Naive thymus-derived CD4-positive, alpha-beta T cell (primary cell): ENCODE measurements at regions not wholly inside any gene's neighbourhood (a gene's known extent, or its start where the extent isn't known, plus 50 kb on each side); places are given as distances from the start of the nearest gene placed in this dataset.

Experiments
- ATAC-seq: fragments of 150-1000 bp; cut with Tn5 transposase; 2 replicates; pipeline ENCODE4 v1.10.0; 2021; ENCODE audit warnings: mild to moderate bottlenecking, moderate library complexity
- CTCF ChIA-PET: fragments of 350-600 bp; sonication (Branson Sonifier 250); formaldehyde crosslinking; loops from one replicate; lab custom pipeline; 2021; ENCODE audit warnings: antibody characterized with exemption; lab: Charles Lee
- POLR2A ChIA-PET: fragments of 350-600 bp; sonication (Branson Sonifier 250); formaldehyde crosslinking; loops from one replicate; lab custom pipeline; 2021; ENCODE audit warnings: antibody characterized with exemption, inconsistent platforms; lab: Charles Lee
- DNase-seq, 9 donors: peaks; one replicate each; pipeline versions ENCODE4 v3.0.0 to v3.0.0-alpha.2; 2020 to 2022; ENCODE audit warnings: mixed read lengths in 1 of 9
- H3K27ac ChIP-seq: one replicate; pipeline ENCODE4 v1.7.0; 2013; ENCODE audit warnings: mild to moderate bottlenecking, low read depth, low read length, moderate library complexity
- H3K27me3 ChIP-seq, 2 donors: one replicate each; pipeline ENCODE4 v1.7.0; 2013; ENCODE audit warnings: low read length in 2 of 2, mild to moderate bottlenecking in 2 of 2, moderate library complexity in 2 of 2; ENCODE audit not compliant: control insufficient read depth in 2 of 2, insufficient read depth in 2 of 2
- H3K36me3 ChIP-seq, 3 experiments: 1 replicate in 2 of 3; 2 replicates in 1 of 3; pipeline ENCODE4 v1.7.0; 2013; ENCODE audit warnings: low read length in 3 of 3, mild to moderate bottlenecking in 3 of 3, moderate library complexity in 1 of 3; ENCODE audit not compliant: insufficient read depth in 3 of 3, control insufficient read depth in 2 of 3
- H3K4me1 ChIP-seq, 2 donors: one replicate each; pipeline ENCODE4 v1.7.0; 2013; ENCODE audit warnings: low read length in 2 of 2, mild to moderate bottlenecking in 2 of 2, moderate library complexity in 1 of 2; ENCODE audit not compliant: control insufficient read depth in 2 of 2, insufficient read depth in 2 of 2
- H3K4me3 ChIP-seq: 2 replicates; pipeline ENCODE4 v1.7.0; 2013; ENCODE audit warnings: mild to moderate bottlenecking, low read length
- H3K9me3 ChIP-seq, 3 experiments: 1 replicate in 2 of 3; 2 replicates in 1 of 3; pipeline ENCODE4 v1.7.0; 2013; ENCODE audit warnings: low read length in 3 of 3; ENCODE audit not compliant: control insufficient read depth in 2 of 3
- H3K27ac Mint-ChIP-seq, 9 donors: one replicate each; pipeline ENCODE4 v1.8.0; 2020 to 2022; ENCODE audit warnings: mixed read lengths in 9 of 9, mild to moderate bottlenecking in 8 of 9, moderate library complexity in 5 of 9, inconsistent platforms in 2 of 9
- H3K27me3 Mint-ChIP-seq, 5 donors: one replicate each; pipeline ENCODE4 v1.8.0; 2021 to 2022; ENCODE audit warnings: mixed read lengths in 5 of 5, mild to moderate bottlenecking in 1 of 5
- H3K36me3 Mint-ChIP-seq, 5 donors: one replicate each; pipeline ENCODE4 v1.8.0; 2020 to 2022; ENCODE audit warnings: mixed read lengths in 5 of 5, mild to moderate bottlenecking in 3 of 5, inconsistent platforms in 1 of 5
- H3K4me1 Mint-ChIP-seq, 7 donors: one replicate each; pipeline ENCODE4 v1.8.0; 2020 to 2022; ENCODE audit warnings: mixed read lengths in 7 of 7, mild to moderate bottlenecking in 3 of 7, inconsistent platforms in 1 of 7
- H3K4me3 Mint-ChIP-seq, 10 donors: one replicate each; pipeline ENCODE4 v1.8.0; 2020 to 2022; ENCODE audit warnings: mild to moderate bottlenecking in 10 of 10, mixed read lengths in 10 of 10, moderate library complexity in 6 of 10, inconsistent platforms in 2 of 10
- H3K9me3 Mint-ChIP-seq, 11 donors: one replicate each; pipeline ENCODE4 v1.8.0; 2020 to 2022; ENCODE audit warnings: mixed read lengths in 11 of 11, mild to moderate bottlenecking in 4 of 11, inconsistent platforms in 1 of 11, moderate library complexity in 1 of 11
- intact Hi-C, 2 donors: fragments of 100-400 bp; cut with micrococcal nuclease; formaldehyde crosslinking; loops; one replicate each; pipeline ENCODE4 v1.15.1; 2023

DNA sequence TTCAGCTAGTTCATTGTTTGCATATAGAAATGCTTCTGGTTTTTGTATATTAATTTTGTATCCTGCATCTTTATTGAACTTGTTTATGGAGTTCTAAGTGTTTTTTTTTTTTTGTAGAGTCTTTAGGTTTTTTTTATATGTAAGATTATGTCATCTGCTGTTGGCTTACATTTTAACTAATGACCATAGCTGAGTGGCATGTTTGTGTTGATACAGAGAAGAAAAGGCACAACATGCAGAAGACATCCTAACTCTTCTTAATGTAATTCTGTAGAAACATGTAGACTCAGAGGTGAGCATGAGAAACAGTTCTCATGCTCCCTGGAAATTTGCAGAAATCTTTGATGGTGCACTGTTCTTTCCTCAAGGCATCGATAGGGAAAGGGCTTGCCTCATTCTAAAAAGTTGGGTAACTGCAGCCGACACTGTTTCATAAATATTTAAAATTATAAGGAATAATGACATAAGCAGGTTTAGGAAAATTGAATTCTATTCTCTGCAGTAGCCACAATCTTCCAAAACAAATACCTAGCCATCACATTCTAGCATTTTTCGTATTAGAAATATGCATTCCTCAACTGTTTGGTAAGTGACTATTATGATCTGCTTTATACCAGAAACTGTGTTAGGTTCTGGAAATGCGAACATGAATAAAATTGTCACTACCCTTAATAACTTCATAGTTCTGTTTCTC is 499.6 kb upstream of the KCNMB2 start:
- H3K27me3 Mint-ChIP-seq, result no peaks in the 10 kb centered on the region
- H3K9me3 Mint-ChIP-seq, result peaks cover 0 to 10% (median 0%) of the 10 kb centered on the region in 11 donors
- Histone ChIP-seq H3K27me3 (no peaks in the 10 kb centered on the region), H3K4me1 (no peaks in the 10 kb centered on the region), H3K4me3 (no peak overlapping the region), H3K9me3 (no peaks in the 10 kb centered on the region), H3K27ac (no peak overlapping the region), H3K36me3 (no peaks in the 10 kb centered on the region)
- no peak overlapping the region for H3K27ac Mint-ChIP-seq
- no peak for DNase-seq
- ChIA-PET CTCF (no interaction called here), POLR2A (no interaction called here)
- H3K36me3 Mint-ChIP-seq, result peaks cover 0 to 8% (median 0%) of the 10 kb centered on the region in 5 donors
- H3K4me1 Mint-ChIP-seq, result no peaks in the 10 kb centered on the region
- intact Hi-C loops, result no loop called here
- no peak overlapping the region for H3K4me3 Mint-ChIP-seq
- ATAC-seq, result no peak

DNA sequence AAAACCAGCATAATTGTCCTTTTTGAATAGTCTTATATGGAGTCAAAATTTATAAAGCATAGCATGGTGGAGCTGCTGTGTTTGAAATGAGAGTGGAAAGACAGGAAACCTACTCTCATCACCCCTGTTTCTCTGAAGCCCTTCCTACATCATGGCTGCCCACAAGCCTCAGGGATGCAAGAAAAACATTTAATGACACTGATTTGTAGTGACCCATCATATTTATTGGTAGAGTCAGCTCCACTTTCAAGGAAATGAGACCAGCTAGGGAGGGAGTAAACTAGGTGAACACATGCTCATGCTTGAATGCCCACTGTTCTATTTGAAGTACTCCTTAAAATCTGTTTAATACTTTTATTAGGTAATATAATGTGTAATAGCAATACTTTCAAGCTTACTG is 494.3 kb upstream of the KCNMB2 start:
- intact Hi-C loops, result no loop called here
- Histone ChIP-seq H3K27me3 (no peaks in the 10 kb centered on the region), H3K4me1 (no peaks in the 10 kb centered on the region), H3K4me3 (no peak overlapping the region), H3K36me3 (no peaks in the 10 kb centered on the region), H3K27ac (no peak overlapping the region), H3K9me3 (no peaks in the 10 kb centered on the region)
- ChIA-PET POLR2A (interaction anchor here (1.0 kb wide), 1 partner anchor 37 kb away, joined by 5 read pairs; no protein-coding TSS in a partner anchor), CTCF (interaction anchor here (0.7 kb wide), 1 partner anchor 1128 kb away, joined by 4 read pairs; no protein-coding TSS in a partner anchor)
- ATAC-seq, result no peak
- H3K36me3 Mint-ChIP-seq, result no peaks in the 10 kb centered on the region
- H3K27ac Mint-ChIP-seq, result no peak overlapping the region
- peaks cover 0 to 3% (median 0%) of the 10 kb centered on the region in 7 donors for H3K4me1 Mint-ChIP-seq
- DNase-seq, result no peak
- no peaks in the 10 kb centered on the region for H3K27me3 Mint-ChIP-seq
- peaks cover 0 to 4% (median 0%) of the 10 kb centered on the region in 11 donors for H3K9me3 Mint-ChIP-seq
- H3K4me3 Mint-ChIP-seq, result no peak overlapping the region

DNA sequence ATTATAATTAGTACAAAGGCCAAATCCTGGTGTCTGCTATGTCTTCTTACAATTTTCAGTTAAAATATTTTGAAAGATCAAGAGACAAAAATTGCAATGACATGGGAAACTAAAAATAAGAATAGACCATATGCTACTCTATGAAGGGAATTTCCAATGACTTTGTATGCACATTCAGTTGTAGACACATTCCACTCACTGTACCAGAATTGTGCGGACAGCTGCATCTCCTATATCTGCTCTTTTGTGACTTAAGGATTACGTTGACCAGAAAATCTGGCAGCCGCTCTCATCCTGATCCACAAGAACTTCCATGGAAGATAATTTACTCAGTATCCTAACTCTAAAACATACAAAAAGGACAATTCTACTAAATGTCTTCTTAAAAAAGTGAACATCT is 493.9 kb upstream of the KCNMB2 start:
- intact Hi-C loops, result no loop called here
- peaks cover 0 to 4% (median 0%) of the 10 kb centered on the region in 11 donors for H3K9me3 Mint-ChIP-seq
- ATAC-seq (no peak), DNase-seq (no peak)
- Histone ChIP-seq H3K4me1 (no peaks in the 10 kb centered on the region), H3K27me3 (no peaks in the 10 kb centered on the region), H3K36me3 (no peaks in the 10 kb centered on the region), H3K9me3 (no peaks in the 10 kb centered on the region), H3K27ac (no peak overlapping the region), H3K4me3 (no peak overlapping the region)
- H3K4me1 Mint-ChIP-seq, result peaks cover 0 to 5% (median 0%) of the 10 kb centered on the region in 7 donors
- no peaks in the 10 kb centered on the region for H3K36me3 Mint-ChIP-seq
- no peak overlapping the region for H3K4me3 Mint-ChIP-seq
- no peaks in the 10 kb centered on the region for H3K27me3 Mint-ChIP-seq
- CTCF ChIA-PET, result no interaction called here
- H3K27ac Mint-ChIP-seq, result no peak overlapping the region
- POLR2A ChIA-PET, result no interaction called here

DNA sequence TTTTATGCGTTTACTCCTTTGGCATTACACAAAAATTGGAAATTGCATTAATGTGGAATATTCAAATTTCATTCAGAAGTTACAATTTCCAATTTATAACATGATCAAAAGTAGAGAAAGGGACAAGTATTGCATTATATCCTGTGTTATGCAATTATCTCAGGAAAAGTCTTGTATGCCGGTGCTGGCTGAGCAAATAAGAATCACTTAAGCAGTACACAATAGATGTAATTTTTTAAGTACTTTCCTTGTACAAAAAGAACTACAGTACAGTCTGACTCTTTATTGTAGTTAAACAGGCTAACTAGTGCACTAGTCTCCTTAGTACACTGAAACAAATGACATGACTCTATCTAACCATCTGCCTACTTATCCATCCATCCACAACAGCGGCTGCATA is 493.2 kb upstream of the KCNMB2 start:
- POLR2A ChIA-PET, result no interaction called here
- no peak overlapping the region for H3K27ac Mint-ChIP-seq
- intact Hi-C loops, result no loop called here
- peaks cover 0 to 5% (median 0%) of the 10 kb centered on the region in 7 donors for H3K4me1 Mint-ChIP-seq
- ATAC-seq, result no peak
- no peaks in the 10 kb centered on the region for H3K4me1 ChIP-seq
- H3K9me3 Mint-ChIP-seq, result peaks cover 0 to 4% (median 0%) of the 10 kb centered on the region in 11 donors
- H3K4me3 ChIP-seq, result no peak overlapping the region
- no peak for DNase-seq
- no peaks in the 10 kb centered on the region for H3K9me3 ChIP-seq
- CTCF ChIA-PET, result no interaction called here
- H3K27me3 ChIP-seq, result no peaks in the 10 kb centered on the region
- no peak overlapping the region for H3K4me3 Mint-ChIP-seq
- H3K27me3 Mint-ChIP-seq, result no peaks in the 10 kb centered on the region
- H3K27ac ChIP-seq, result no peak overlapping the region
- no peaks in the 10 kb centered on the region for H3K36me3 ChIP-seq
- H3K36me3 Mint-ChIP-seq, result no peaks in the 10 kb centered on the region

DNA sequence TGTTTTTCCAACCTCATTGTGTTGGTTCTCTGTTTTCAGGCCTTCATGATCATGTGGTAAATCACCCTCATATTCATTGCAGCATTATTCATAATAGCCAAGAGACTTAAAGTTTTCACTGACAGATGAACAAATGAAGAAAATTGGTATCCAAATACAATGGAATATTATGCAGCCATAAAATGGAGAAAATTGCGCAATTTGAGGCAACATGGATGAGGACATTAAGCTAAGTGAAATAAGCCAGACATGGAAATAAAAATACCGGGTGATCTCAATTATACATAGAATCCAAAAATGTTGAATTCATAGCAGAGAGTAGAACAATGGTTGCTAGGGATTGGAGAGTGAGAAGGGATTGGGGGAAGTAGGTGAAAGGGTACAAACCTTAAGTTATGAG is 491.9 kb upstream of the KCNMB2 start:
- Histone ChIP-seq H3K4me3 (no peak overlapping the region), H3K27me3 (no peaks in the 10 kb centered on the region), H3K36me3 (no peaks in the 10 kb centered on the region), H3K27ac (no peak overlapping the region), H3K4me1 (no peaks in the 10 kb centered on the region), H3K9me3 (no peaks in the 10 kb centered on the region)
- POLR2A ChIA-PET, result no interaction called here
- H3K27ac Mint-ChIP-seq, result no peak overlapping the region
- H3K9me3 Mint-ChIP-seq, result peaks cover 0 to 4% (median 0%) of the 10 kb centered on the region in 11 donors
- intact Hi-C loops, result no loop called here
- H3K36me3 Mint-ChIP-seq, result no peaks in the 10 kb centered on the region
- ATAC-seq, result no peak
- H3K27me3 Mint-ChIP-seq, result no peaks in the 10 kb centered on the region
- H3K4me3 Mint-ChIP-seq, result no peak overlapping the region
- CTCF ChIA-PET, result no interaction called here
- DNase-seq, result no peak
- peaks cover 0 to 9% (median 0%) of the 10 kb centered on the region in 7 donors for H3K4me1 Mint-ChIP-seq

DNA sequence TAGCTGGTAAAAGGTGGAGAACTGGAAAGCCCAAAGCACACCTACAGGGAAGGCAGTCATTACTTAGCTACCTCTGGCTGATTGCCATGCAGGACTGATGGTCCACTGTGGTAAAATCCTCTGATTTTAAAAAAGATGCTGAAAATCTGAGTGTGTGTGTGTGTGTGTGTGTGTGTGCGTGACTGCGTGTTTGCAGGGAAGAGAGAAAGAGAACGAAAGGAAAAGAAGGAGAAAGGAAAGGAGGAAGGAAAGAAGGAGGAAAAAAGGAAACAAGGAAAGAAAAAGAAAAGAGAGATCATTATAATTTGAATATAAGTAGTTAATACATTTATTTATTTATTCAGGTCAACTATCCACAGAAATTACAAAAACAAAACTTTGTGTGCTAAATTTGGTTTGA is 488.7 kb upstream of the KCNMB2 start:
- no peaks in the 10 kb centered on the region for H3K27me3 ChIP-seq
- no peaks in the 10 kb centered on the region for H3K27me3 Mint-ChIP-seq

DNA sequence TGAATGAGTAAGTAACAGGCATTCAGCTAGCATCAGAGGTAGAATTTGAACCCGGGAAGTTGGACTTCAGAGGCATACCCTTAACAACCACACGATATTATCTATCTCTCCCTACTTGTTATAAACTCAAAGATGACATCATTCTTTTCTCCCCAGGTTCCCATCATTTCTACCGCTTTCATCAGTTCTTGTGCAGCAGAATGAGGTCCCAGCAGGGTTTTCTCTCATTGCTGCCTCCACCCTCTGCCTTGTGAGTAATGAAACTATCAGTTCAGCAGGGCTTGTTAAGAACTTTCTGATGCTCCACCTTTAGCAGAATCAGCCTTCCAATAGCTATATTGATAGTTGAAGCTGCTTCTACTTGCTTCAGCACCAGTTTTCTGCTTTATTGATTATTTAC is 487.5 kb upstream of the KCNMB2 start:
- Mint-ChIP-seq H3K27me3 (no peaks in the 10 kb centered on the region), H3K4me1 (peaks cover 0 to 12% (median 2%) of the 10 kb centered on the region in 7 donors)
- CTCF ChIA-PET, result interaction anchor here (0.6 kb wide), 1 partner anchor 648 kb away, joined by 4 read pairs; no protein-coding TSS in a partner anchor

More for the DNA sequence above, 488.7 kb upstream of the KCNMB2 start:
- DNase-seq (no peak), ATAC-seq (no peak)
- H3K9me3 ChIP-seq, result no peaks in the 10 kb centered on the region
- no peak overlapping the region for H3K27ac ChIP-seq
- H3K4me1 ChIP-seq, result no peaks in the 10 kb centered on the region
- no peaks in the 10 kb centered on the region for H3K36me3 ChIP-seq
- intact Hi-C loops, result no loop called here
- H3K4me3 Mint-ChIP-seq, result no peak overlapping the region
- H3K4me3 ChIP-seq, result no peak overlapping the region
- H3K27ac Mint-ChIP-seq, result peak overlapping the region in 1 of 9 donors; percentile 24
- H3K36me3 Mint-ChIP-seq, result no peaks in the 10 kb centered on the region
- H3K9me3 Mint-ChIP-seq, result peaks cover 0 to 4% (median 0%) of the 10 kb centered on the region in 11 donors
- CTCF ChIA-PET, result no interaction called here
- POLR2A ChIA-PET, result no interaction called here
- H3K4me1 Mint-ChIP-seq, result peaks cover 0 to 12% (median 2%) of the 10 kb centered on the region in 7 donors

More for the DNA sequence above, 487.5 kb upstream of the KCNMB2 start:
- Mint-ChIP-seq H3K36me3 (no peaks in the 10 kb centered on the region), H3K4me3 (no peak overlapping the region), H3K9me3 (peaks cover 0 to 4% (median 0%) of the 10 kb centered on the region in 11 donors), H3K27ac (no peak overlapping the region)
- no peak overlapping the region for H3K27ac ChIP-seq
- DNase-seq, result no peak
- no peak overlapping the region for H3K4me3 ChIP-seq
- POLR2A ChIA-PET, result interaction anchor here (0.7 kb wide), 1 partner anchor 32 kb away, joined by 3 read pairs; no protein-coding TSS in a partner anchor
- no peaks in the 10 kb centered on the region for H3K9me3 ChIP-seq
- no peak for ATAC-seq
- H3K36me3 ChIP-seq, result no peaks in the 10 kb centered on the region
- H3K4me1 ChIP-seq, result no peaks in the 10 kb centered on the region
- H3K27me3 ChIP-seq, result no peaks in the 10 kb centered on the region
- intact Hi-C loops, result no loop called here
